ENCODE measurements at regions not wholly inside any gene's neighbourhood (a gene's known extent, or its start where the extent isn't known, plus 50 kb on each side); places are given as distances from the start of the nearest gene placed in this dataset.

DNA sequence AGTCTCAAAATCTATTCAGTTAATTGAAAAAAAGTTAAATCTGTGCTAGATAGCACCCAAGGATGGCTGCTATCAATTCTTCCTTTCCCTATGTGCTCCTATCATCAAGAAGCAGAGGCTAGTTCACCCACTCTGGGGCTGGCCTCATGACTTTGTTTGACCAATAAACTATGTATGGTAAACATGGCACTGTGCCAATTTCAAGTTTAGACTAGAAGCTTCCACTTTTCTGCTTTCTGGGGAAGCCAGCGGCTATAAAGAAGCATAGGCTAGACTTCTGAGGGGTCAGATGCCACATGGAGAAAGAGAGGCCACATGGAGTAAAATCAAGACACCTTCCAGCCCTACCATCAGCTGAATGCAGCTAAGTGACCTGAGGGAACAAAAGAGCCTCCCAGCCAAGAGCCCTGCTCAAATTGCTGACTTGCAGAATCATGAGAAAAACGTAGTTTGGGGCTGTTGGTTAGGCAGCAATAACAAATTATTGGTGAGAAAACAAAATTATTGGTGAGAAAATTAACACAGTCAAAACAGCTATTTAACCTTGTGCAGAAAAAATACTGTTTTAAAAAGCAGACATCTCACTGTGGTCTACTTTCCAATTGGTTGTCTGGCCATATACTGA is 86.5 kb upstream of the SLC14A2 start:
- Histone ChIP-seq H3K9me3 (ENCODE audit: control insufficient read depth in 2 of 2, low read length in 2 of 2) (no peaks in the 10 kb centered on the region), H3K4me1 (ENCODE audit: control insufficient read depth, insufficient read depth, low read length) (no peaks in the 10 kb centered on the region), H3K27me3 (ENCODE audit: control insufficient read depth in 1 of 2, insufficient read depth in 2 of 2, low read length in 2 of 2) (no peaks in the 10 kb centered on the region), H3K36me3 (ENCODE audit: control insufficient read depth in 2 of 2, insufficient read depth in 2 of 2, low read length in 2 of 2) (no peaks in the 10 kb centered on the region), H3K9ac (ENCODE audit: low read length in 2 of 2) (no peak overlapping the region), H3K27ac (ENCODE audit: low read length) (no peak overlapping the region), H3K4me3 (ENCODE audit: low read length in 2 of 2) (no peak overlapping the region)

GRCh38 chr18:45538444-45538843 is 76.8 kb upstream of the SLC14A2 start:
- Histone ChIP-seq H3K9ac (ENCODE audit: low read length in 2 of 2) (no peak overlapping the region), H3K27ac (ENCODE audit: low read length) (no peak overlapping the region), H3K36me3 (ENCODE audit: control insufficient read depth in 2 of 2, insufficient read depth in 2 of 2, low read length in 2 of 2) (no peaks in the 10 kb centered on the region), H3K4me1 (ENCODE audit: control insufficient read depth, insufficient read depth, low read length) (no peaks in the 10 kb centered on the region), H3K4me3 (ENCODE audit: low read length in 2 of 2) (no peak overlapping the region), H3K9me3 (ENCODE audit: control insufficient read depth in 2 of 2, low read length in 2 of 2) (peaks cover 0 to 7% of the 10 kb centered on the region in 2 donors), H3K27me3 (ENCODE audit: control insufficient read depth in 1 of 2, insufficient read depth in 2 of 2, low read length in 2 of 2) (peaks cover 0 to 5% of the 10 kb centered on the region in 2 donors)

DNA sequence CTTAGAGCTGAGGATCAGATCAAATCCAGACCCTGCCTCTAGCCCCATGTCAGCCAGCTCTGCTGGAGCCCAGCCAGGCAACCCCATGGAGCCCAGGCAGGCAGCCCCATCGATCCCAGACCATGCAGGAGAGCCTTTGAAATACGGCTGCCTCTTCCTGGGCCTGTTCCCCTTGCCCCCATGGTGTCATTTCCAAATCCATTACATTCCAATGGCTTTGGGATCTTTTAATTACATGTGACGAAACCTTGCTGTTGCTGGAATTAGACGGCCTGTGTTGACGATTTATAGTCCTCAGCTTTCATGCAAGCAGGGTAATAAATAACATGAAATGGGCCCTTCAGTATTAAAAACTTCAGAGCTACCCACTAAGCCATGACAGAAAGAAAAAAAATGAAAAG is 75.8 kb upstream of the SLC14A2 start:
- Histone ChIP-seq H3K4me1 (ENCODE audit: control insufficient read depth, insufficient read depth, low read length) (no peaks in the 10 kb centered on the region), H3K36me3 (ENCODE audit: control insufficient read depth in 2 of 2, insufficient read depth in 2 of 2, low read length in 2 of 2) (no peaks in the 10 kb centered on the region), H3K4me3 (ENCODE audit: low read length in 2 of 2) (no peak overlapping the region), H3K9me3 (ENCODE audit: control insufficient read depth in 2 of 2, low read length in 2 of 2) (peaks cover 0 to 7% of the 10 kb centered on the region in 2 donors), H3K9ac (ENCODE audit: low read length in 2 of 2) (no peak overlapping the region), H3K27me3 (ENCODE audit: control insufficient read depth in 1 of 2, insufficient read depth in 2 of 2, low read length in 2 of 2) (peaks cover 0 to 5% of the 10 kb centered on the region in 2 donors), H3K27ac (ENCODE audit: low read length) (no peak overlapping the region)

- Histone ChIP-seq H3K27me3 (ENCODE audit: control insufficient read depth in 1 of 2, insufficient read depth in 2 of 2, low read length in 2 of 2) (peaks cover 0 to 5% of the 10 kb centered on the region in 2 donors), H3K9me3 (ENCODE audit: control insufficient read depth in 2 of 2, low read length in 2 of 2) (peaks cover 0 to 7% of the 10 kb centered on the region in 2 donors), H3K36me3 (ENCODE audit: control insufficient read depth in 2 of 2, insufficient read depth in 2 of 2, low read length in 2 of 2) (no peaks in the 10 kb centered on the region), H3K4me1 (ENCODE audit: control insufficient read depth, insufficient read depth, low read length) (no peaks in the 10 kb centered on the region), H3K27ac (ENCODE audit: low read length) (no peak overlapping the region), H3K9ac (ENCODE audit: low read length in 2 of 2) (no peak overlapping the region), H3K4me3 (ENCODE audit: low read length in 2 of 2) (no peak overlapping the region)
Observed at GRCh38 chr18:45540125-45540524, 75.2 kb upstream of the SLC14A2 start.

- no peak overlapping the region for H3K4me3 ChIP-seq (ENCODE audit: low read length in 2 of 2)
- peaks cover 0 to 7% of the 10 kb centered on the region in 2 donors for H3K9me3 ChIP-seq (ENCODE audit: control insufficient read depth in 2 of 2, low read length in 2 of 2)
- no peak overlapping the region for H3K27ac ChIP-seq (ENCODE audit: low read length)
Observed at GRCh38 chr18:45541421-45541820, 73.9 kb upstream of the SLC14A2 start.

DNA sequence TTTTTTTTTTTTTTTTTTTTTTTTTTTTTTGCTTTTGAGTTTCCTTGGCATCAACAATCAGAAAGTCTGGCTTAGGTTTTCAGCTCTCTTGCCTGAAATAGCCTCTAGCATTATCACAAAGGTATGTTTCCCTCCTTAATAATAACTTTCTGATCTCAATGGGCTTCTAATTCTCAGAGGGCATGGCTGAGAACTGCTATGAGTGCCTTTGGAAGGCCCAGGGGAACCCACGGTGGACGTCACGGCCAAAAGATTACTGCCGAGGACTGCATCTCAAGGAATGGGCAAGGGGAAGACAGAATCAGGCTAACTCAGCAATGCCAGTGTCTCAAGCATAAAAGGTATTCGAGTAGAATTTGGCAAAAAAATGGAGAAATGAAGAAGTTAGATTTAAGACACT is 73.2 kb upstream of the SLC14A2 start:
- Histone ChIP-seq H3K4me1 (ENCODE audit: control insufficient read depth, insufficient read depth, low read length) (no peaks in the 10 kb centered on the region), H3K27ac (ENCODE audit: low read length) (no peak overlapping the region), H3K9me3 (ENCODE audit: control insufficient read depth in 2 of 2, low read length in 2 of 2) (peaks cover 0 to 7% of the 10 kb centered on the region in 2 donors), H3K9ac (ENCODE audit: low read length in 2 of 2) (no peak overlapping the region), H3K27me3 (ENCODE audit: control insufficient read depth in 1 of 2, insufficient read depth in 2 of 2, low read length in 2 of 2) (no peaks in the 10 kb centered on the region), H3K36me3 (ENCODE audit: control insufficient read depth in 2 of 2, insufficient read depth in 2 of 2, low read length in 2 of 2) (no peaks in the 10 kb centered on the region), H3K4me3 (ENCODE audit: low read length in 2 of 2) (no peak overlapping the region)

More at GRCh38 chr18:45541421-45541820, 73.9 kb upstream of the SLC14A2 start:
- Histone ChIP-seq H3K4me1 (ENCODE audit: control insufficient read depth, insufficient read depth, low read length) (no peaks in the 10 kb centered on the region), H3K36me3 (ENCODE audit: control insufficient read depth in 2 of 2, insufficient read depth in 2 of 2, low read length in 2 of 2) (no peaks in the 10 kb centered on the region), H3K9ac (ENCODE audit: low read length in 2 of 2) (no peak overlapping the region), H3K27me3 (ENCODE audit: control insufficient read depth in 1 of 2, insufficient read depth in 2 of 2, low read length in 2 of 2) (no peaks in the 10 kb centered on the region)

- Histone ChIP-seq H3K4me1 (ENCODE audit: control insufficient read depth, insufficient read depth, low read length) (no peaks in the 10 kb centered on the region), H3K9ac (ENCODE audit: low read length in 2 of 2) (no peak overlapping the region), H3K9me3 (ENCODE audit: control insufficient read depth in 2 of 2, low read length in 2 of 2) (no peaks in the 10 kb centered on the region), H3K36me3 (ENCODE audit: control insufficient read depth in 2 of 2, insufficient read depth in 2 of 2, low read length in 2 of 2) (no peaks in the 10 kb centered on the region), H3K4me3 (ENCODE audit: low read length in 2 of 2) (no peak overlapping the region), H3K27me3 (ENCODE audit: control insufficient read depth in 1 of 2, insufficient read depth in 2 of 2, low read length in 2 of 2) (no peaks in the 10 kb centered on the region), H3K27ac (ENCODE audit: low read length) (no peak overlapping the region)
Observed at GRCh38 chr18:45547910-45548309, 67.4 kb upstream of the SLC14A2 start.

GRCh38 chr18:45548614-45549013 is 66.7 kb upstream of the SLC14A2 start:
- no peak overlapping the region for H3K27ac ChIP-seq (ENCODE audit: low read length)
- no peak overlapping the region for H3K4me3 ChIP-seq (ENCODE audit: low read length in 2 of 2)
- no peaks in the 10 kb centered on the region for H3K4me1 ChIP-seq (ENCODE audit: control insufficient read depth, insufficient read depth, low read length)
- H3K9ac ChIP-seq (ENCODE audit: low read length in 2 of 2), result no peak overlapping the region
- no peaks in the 10 kb centered on the region for H3K9me3 ChIP-seq (ENCODE audit: control insufficient read depth in 2 of 2, low read length in 2 of 2)
- H3K36me3 ChIP-seq (ENCODE audit: control insufficient read depth in 2 of 2, insufficient read depth in 2 of 2, low read length in 2 of 2), result no peaks in the 10 kb centered on the region
- no peaks in the 10 kb centered on the region for H3K27me3 ChIP-seq (ENCODE audit: control insufficient read depth in 1 of 2, insufficient read depth in 2 of 2, low read length in 2 of 2)

- H3K27me3 ChIP-seq (ENCODE audit: control insufficient read depth in 1 of 2, insufficient read depth in 2 of 2, low read length in 2 of 2), result no peaks in the 10 kb centered on the region
- H3K36me3 ChIP-seq (ENCODE audit: control insufficient read depth in 2 of 2, insufficient read depth in 2 of 2, low read length in 2 of 2), result no peaks in the 10 kb centered on the region
- no peaks in the 10 kb centered on the region for H3K4me1 ChIP-seq (ENCODE audit: control insufficient read depth, insufficient read depth, low read length)
- no peak overlapping the region for H3K27ac ChIP-seq (ENCODE audit: low read length)
- no peak overlapping the region for H3K4me3 ChIP-seq (ENCODE audit: low read length in 2 of 2)
- H3K9me3 ChIP-seq (ENCODE audit: control insufficient read depth in 2 of 2, low read length in 2 of 2), result no peaks in the 10 kb centered on the region
- no peak overlapping the region for H3K9ac ChIP-seq (ENCODE audit: low read length in 2 of 2)
Observed at GRCh38 chr18:45549290-45549689, 66.0 kb upstream of the SLC14A2 start.

- Histone ChIP-seq H3K4me3 (ENCODE audit: low read length in 2 of 2) (no peak overlapping the region), H3K9ac (ENCODE audit: low read length in 2 of 2) (no peak overlapping the region), H3K9me3 (ENCODE audit: control insufficient read depth in 2 of 2, low read length in 2 of 2) (no peaks in the 10 kb centered on the region), H3K36me3 (ENCODE audit: control insufficient read depth in 2 of 2, insufficient read depth in 2 of 2, low read length in 2 of 2) (no peaks in the 10 kb centered on the region), H3K27me3 (ENCODE audit: control insufficient read depth in 1 of 2, insufficient read depth in 2 of 2, low read length in 2 of 2) (no peaks in the 10 kb centered on the region), H3K27ac (ENCODE audit: low read length) (no peak overlapping the region), H3K4me1 (ENCODE audit: control insufficient read depth, insufficient read depth, low read length) (no peaks in the 10 kb centered on the region)
Observed at GRCh38 chr18:45551142-45551815, 64.0 kb upstream of the SLC14A2 start.

DNA sequence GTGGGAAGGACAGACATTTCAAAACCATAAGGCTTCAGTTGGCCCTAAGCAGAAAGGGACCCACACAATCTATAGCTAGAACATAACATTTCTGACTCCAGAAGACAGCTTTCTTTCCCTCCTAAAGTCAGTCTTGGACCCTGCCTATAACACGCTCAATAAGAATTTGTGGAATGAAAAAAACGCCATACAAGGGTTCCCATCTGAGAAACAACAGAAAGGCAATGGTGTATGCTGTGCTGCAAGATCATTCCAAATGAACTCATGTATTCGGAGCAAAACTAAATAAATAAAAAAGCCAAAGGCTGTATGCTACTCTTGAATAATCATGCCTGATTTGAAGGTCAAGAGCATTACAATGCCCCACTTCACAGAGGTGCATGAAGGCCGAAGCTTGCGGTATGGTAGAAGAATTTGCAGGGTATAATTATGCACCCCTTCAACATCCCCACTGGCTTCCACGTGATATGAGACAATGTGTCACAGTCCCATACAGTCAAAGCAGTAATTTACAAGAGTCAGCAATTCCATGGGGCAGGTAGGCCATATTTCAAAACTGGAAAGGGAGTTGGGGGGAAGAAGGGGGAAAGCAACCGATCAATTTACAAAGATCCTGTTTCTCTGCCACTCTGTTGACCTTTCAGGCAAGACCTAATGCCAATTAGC is 61.4 kb upstream of the SLC14A2 start:
- no peaks in the 10 kb centered on the region for H3K27me3 ChIP-seq (ENCODE audit: control insufficient read depth in 1 of 2, insufficient read depth in 2 of 2, low read length in 2 of 2)
- H3K27ac ChIP-seq (ENCODE audit: low read length), result no peak overlapping the region
- H3K9me3 ChIP-seq (ENCODE audit: control insufficient read depth in 2 of 2, low read length in 2 of 2), result no peaks in the 10 kb centered on the region
- no peak overlapping the region for H3K9ac ChIP-seq (ENCODE audit: low read length in 2 of 2)
- no peaks in the 10 kb centered on the region for H3K36me3 ChIP-seq (ENCODE audit: control insufficient read depth in 2 of 2, insufficient read depth in 2 of 2, low read length in 2 of 2)
- no peaks in the 10 kb centered on the region for H3K4me1 ChIP-seq (ENCODE audit: control insufficient read depth, insufficient read depth, low read length)
- H3K4me3 ChIP-seq (ENCODE audit: low read length in 2 of 2), result no peak overlapping the region

Data from stomach smooth muscle (tissue), 2 donors.